ENCODE measurements at regions not wholly inside any gene's neighbourhood (a gene's known extent, or its start where the extent isn't known, plus 50 kb on each side); places are given as distances from the start of the nearest gene placed in this dataset.
"Not testable (repeated sequence)": the region's sequence is repeated elsewhere in the genome, so short reads cannot be mapped to it uniquely, and the experiment has no call there.

- intact Hi-C loops (cut with DNase I), result no loop called here
- DNase-seq (ENCODE audit: extremely low spot score), result no peak
- no peak overlapping the region for H3K4me3 ChIP-seq
- WGBS, result 41% methylated on average over 1 of the region's 1 CpG
- H3K27me3 ChIP-seq, result no peaks in the 10 kb centered on the region
- TF ChIP-seq EP300 (IDR thresholded peaks at IDR 0.05) (no peak), POLR2A (IDR thresholded peaks at IDR 0.05; ENCODE audit: low read depth) (no peak), POLR2AphosphoS5 (IDR thresholded peaks at IDR 0.05) (no peak), CTCF (IDR thresholded peaks at IDR 0.05) (no peak)
- no peak overlapping the region for H3K27ac ChIP-seq (replicated peaks in 1 of 4)
- H3K4me1 ChIP-seq, result no peaks in the 10 kb centered on the region
- no peaks in the 10 kb centered on the region for H3K36me3 ChIP-seq
- H3K9me3 ChIP-seq, result peaks cover 0 to 28% (median 19%) of the 10 kb centered on the region in 4 donors
Measured at GRCh38 chr5:98541641-98542040, 231.8 kb upstream of the RGMB start.

GRCh38 chr5:98543490-98543889, 230.0 kb upstream of the RGMB start:
- no peak for DNase-seq (ENCODE audit: extremely low spot score)
- H3K4me1 ChIP-seq, result no peaks in the 10 kb centered on the region
- WGBS, result 82% methylated on average over 4 of the region's 4 CpGs

DNA sequence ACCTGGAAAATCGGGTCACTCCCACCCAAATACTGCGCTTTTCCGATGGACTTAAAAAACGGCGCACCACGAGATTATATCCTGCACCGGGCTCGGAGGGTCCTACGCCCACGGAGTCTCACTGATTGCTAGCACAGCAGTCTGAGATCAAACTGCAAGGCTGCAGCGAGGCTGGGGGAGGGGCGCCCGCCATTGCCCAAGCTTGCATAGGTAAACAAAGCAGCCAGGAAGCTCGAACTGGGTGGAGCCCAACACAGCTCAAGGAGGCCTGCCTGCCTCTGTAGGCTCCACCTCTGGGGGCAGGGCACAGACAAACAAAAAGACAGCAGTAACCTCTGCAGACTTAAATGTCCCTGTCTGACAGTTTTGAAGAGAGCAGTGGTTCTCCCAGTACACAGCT, 226.5 kb upstream of the RGMB start:
- intact Hi-C loops (cut with DNase I); H3K27ac ChIP-seq (replicated peaks in 1 of 4): not testable (repeated sequence)

More at GRCh38 chr5:98543490-98543889, 230.0 kb upstream of the RGMB start:
- TF ChIP-seq CTCF (IDR thresholded peaks at IDR 0.05) (no peak), POLR2A (IDR thresholded peaks at IDR 0.05; ENCODE audit: low read depth) (no peak), EP300 (IDR thresholded peaks at IDR 0.05) (no peak), POLR2AphosphoS5 (IDR thresholded peaks at IDR 0.05) (no peak)
- intact Hi-C loops (cut with DNase I), result no loop called here
- H3K4me3 ChIP-seq, result no peak overlapping the region
- no peak overlapping the region for H3K27ac ChIP-seq (replicated peaks in 1 of 4)
- H3K9me3 ChIP-seq, result peaks cover 0 to 28% (median 19%) of the 10 kb centered on the region in 4 donors
- no peaks in the 10 kb centered on the region for H3K27me3 ChIP-seq
- H3K36me3 ChIP-seq, result no peaks in the 10 kb centered on the region

GRCh38 chr5:98556712-98557111, 216.8 kb upstream of the RGMB start:
- Histone ChIP-seq H3K4me1 (no peaks in the 10 kb centered on the region), H3K4me3 (no peak overlapping the region), H3K27ac (replicated peaks in 1 of 4) (no peak overlapping the region), H3K9me3 (no peaks in the 10 kb centered on the region), H3K27me3 (no peaks in the 10 kb centered on the region), H3K36me3 (no peaks in the 10 kb centered on the region)
- no peak for TF ChIP-seq POLR2A (IDR thresholded peaks at IDR 0.05; ENCODE audit: low read depth)
- no peak for TF ChIP-seq POLR2AphosphoS5 (IDR thresholded peaks at IDR 0.05)
- no peak for TF ChIP-seq CTCF (IDR thresholded peaks at IDR 0.05)
- TF ChIP-seq EP300 (IDR thresholded peaks at IDR 0.05), result no peak
- intact Hi-C loops (cut with DNase I), result no loop called here
- DNase-seq (ENCODE audit: extremely low spot score), result no peak
- WGBS, result 100% methylated on average over 1 of the region's 1 CpG

More for the DNA sequence above, 226.5 kb upstream of the RGMB start:
- DNase-seq (ENCODE audit: extremely low spot score); H3K36me3 ChIP-seq; H3K27me3 ChIP-seq; H3K4me1 ChIP-seq; H3K4me3 ChIP-seq: not testable (repeated sequence)
- H3K9me3 ChIP-seq, result peaks cover 0 to 13% (median 7%) of the 10 kb centered on the region in 4 donors
- WGBS, result 74% methylated on average over 11 of the region's 14 CpGs

- DNase-seq (ENCODE audit: extremely low spot score), result no peak
- H3K4me3 ChIP-seq, result no peak overlapping the region
- H3K27me3 ChIP-seq, result no peaks in the 10 kb centered on the region
- H3K36me3 ChIP-seq, result no peaks in the 10 kb centered on the region
- no peak for TF ChIP-seq POLR2AphosphoS5 (IDR thresholded peaks at IDR 0.05)
- no peak for TF ChIP-seq CTCF (IDR thresholded peaks at IDR 0.05)
- no peak for TF ChIP-seq POLR2A (IDR thresholded peaks at IDR 0.05; ENCODE audit: low read depth)
- no peak for TF ChIP-seq EP300 (IDR thresholded peaks at IDR 0.05)
- H3K9me3 ChIP-seq, result no peaks in the 10 kb centered on the region
- H3K27ac ChIP-seq (replicated peaks in 1 of 4), result no peak overlapping the region
- intact Hi-C loops (cut with DNase I), result no loop called here
- H3K4me1 ChIP-seq, result peaks cover 0 to 2% (median 0%) of the 10 kb centered on the region in 4 donors
Measured at GRCh38 chr5:98557916-98558315, 215.5 kb upstream of the RGMB start.
